MM.1S (cell line): ENCODE measurements at regions not wholly inside any gene's neighbourhood (a gene's known extent, or its start where the extent isn't known, plus 50 kb on each side); places are given as distances from the start of the nearest gene placed in this dataset.

Source experiments
- EZH2 ChIP-seq: fragments of 300-600 bp; sonication (generic); optimal IDR thresholded peaks from 2 replicates; pipeline ENCODE3; 2017; ENCODE audit warnings: low read depth, mild to moderate bottlenecking, antibody characterized with exemption, low read length, mixed read lengths
- TF ChIP-seq, protein P1 (sequence below): fragments of 300-600 bp; sonication (generic); IDR thresholded peaks from 2 replicates; pipeline ENCODE4 v1.5.1; 2016; ENCODE audit warnings: antibody characterized with exemption, low read length, mixed read lengths

DNA sequence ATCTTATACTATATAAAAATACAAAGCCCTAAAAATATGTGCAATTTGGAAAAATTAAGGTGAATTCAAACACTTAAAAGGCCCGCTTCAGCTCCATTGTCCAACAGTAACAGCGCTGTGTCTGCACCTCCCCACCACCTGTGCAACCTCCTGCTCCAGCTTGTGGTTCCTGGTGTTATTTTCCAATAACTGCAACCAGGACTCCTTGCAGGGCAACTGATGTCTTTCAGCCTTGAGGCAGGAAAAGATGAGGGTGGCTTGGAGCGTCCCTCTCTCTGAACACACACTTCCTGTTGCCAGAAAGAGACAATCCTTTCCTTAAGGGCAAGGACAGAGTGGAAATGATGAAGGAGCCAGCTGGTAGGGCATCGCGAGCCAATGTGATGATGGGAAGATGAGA lies 336.0 kb downstream of the GLRX3 start:
- TF ChIP-seq, protein P1, sequence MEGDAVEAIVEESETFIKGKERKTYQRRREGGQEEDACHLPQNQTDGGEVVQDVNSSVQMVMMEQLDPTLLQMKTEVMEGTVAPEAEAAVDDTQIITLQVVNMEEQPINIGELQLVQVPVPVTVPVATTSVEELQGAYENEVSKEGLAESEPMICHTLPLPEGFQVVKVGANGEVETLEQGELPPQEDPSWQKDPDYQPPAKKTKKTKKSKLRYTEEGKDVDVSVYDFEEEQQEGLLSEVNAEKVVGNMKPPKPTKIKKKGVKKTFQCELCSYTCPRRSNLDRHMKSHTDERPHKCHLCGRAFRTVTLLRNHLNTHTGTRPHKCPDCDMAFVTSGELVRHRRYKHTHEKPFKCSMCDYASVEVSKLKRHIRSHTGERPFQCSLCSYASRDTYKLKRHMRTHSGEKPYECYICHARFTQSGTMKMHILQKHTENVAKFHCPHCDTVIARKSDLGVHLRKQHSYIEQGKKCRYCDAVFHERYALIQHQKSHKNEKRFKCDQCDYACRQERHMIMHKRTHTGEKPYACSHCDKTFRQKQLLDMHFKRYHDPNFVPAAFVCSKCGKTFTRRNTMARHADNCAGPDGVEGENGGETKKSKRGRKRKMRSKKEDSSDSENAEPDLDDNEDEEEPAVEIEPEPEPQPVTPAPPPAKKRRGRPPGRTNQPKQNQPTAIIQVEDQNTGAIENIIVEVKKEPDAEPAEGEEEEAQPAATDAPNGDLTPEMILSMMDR: no peak
- no peak for TF ChIP-seq EZH2
